Hepatocyte (in vitro differentiated cells): ENCODE measurements at regions not wholly inside any gene's neighbourhood (a gene's known extent, or its start where the extent isn't known, plus 50 kb on each side); places are given as distances from the start of the nearest gene placed in this dataset.

Source experiments
- DNase-seq: peaks from one replicate; pipeline ENCODE4 v3.0.0-alpha.2; 2016; ENCODE audit warnings: low spot score
- H2AFZ ChIP-seq: fragments of 200-600 bp; sonication (generic); 2 replicates; pipeline ENCODE4 v1.6.0; 2016; ENCODE audit warnings: antibody characterized with exemption, mild to moderate bottlenecking
- H3K27ac ChIP-seq: fragments of 200-600 bp; sonication (generic); 2 replicates; pipeline ENCODE4 v1.5.1; 2016; ENCODE audit warnings: mild to moderate bottlenecking
- H3K27me3 ChIP-seq: fragments of 200-600 bp; sonication (generic); 2 replicates; pipeline ENCODE4 v1.6.1; 2016
- H3K36me3 ChIP-seq: fragments of 200-600 bp; sonication (generic); replicated peaks from 2 replicates; pipeline ENCODE4 v1.5.1; 2016; ENCODE audit warnings: low read depth; ENCODE audit not compliant: insufficient read depth
- H3K4me1 ChIP-seq: fragments of 200-600 bp; sonication (generic); 2 replicates; pipeline ENCODE4 v1.5.1; 2016; ENCODE audit warnings: mild to moderate bottlenecking, moderate library complexity; ENCODE audit not compliant: insufficient read depth
- H3K4me2 ChIP-seq: fragments of 200-600 bp; sonication (generic); 2 replicates; pipeline ENCODE4 v1.6.0; 2016
- H3K4me3 ChIP-seq: fragments of 200-600 bp; sonication (generic); 2 replicates; pipeline ENCODE4 v1.5.1; 2016; ENCODE audit warnings: mild to moderate bottlenecking
- H3K79me2 ChIP-seq: fragments of 200-600 bp; sonication (generic); 2 replicates; pipeline ENCODE4 v1.6.0; 2017; ENCODE audit warnings: mild to moderate bottlenecking
- H3K9me2 ChIP-seq: fragments of 200-600 bp; sonication (generic); replicated peaks from 2 replicates; pipeline ENCODE4 v1.6.0; 2017; ENCODE audit warnings: mild to moderate bottlenecking; ENCODE audit not compliant: insufficient read depth
- H3K9me3 ChIP-seq: fragments of 200-600 bp; sonication (generic); 2 replicates; pipeline ENCODE4 v1.5.1; 2016; ENCODE audit warnings: low read depth, mild to moderate bottlenecking
- H4K20me1 ChIP-seq: fragments of 200-600 bp; sonication (generic); 2 replicates; pipeline ENCODE4 v1.6.0; 2016; ENCODE audit warnings: mild to moderate bottlenecking; ENCODE audit not compliant: insufficient read depth, poor library complexity, severe bottlenecking
- EZH2 ChIP-seq: fragments of 200-600 bp; sonication (generic); IDR thresholded peaks from 2 replicates; pipeline ENCODE4 v1.6.1; 2016; ENCODE audit warnings: antibody characterized with exemption, mild to moderate bottlenecking, borderline replicate concordance
- EZH2phosphoT487 ChIP-seq: fragments of 200-600 bp; sonication (generic); IDR thresholded peaks from one replicate; pipeline ENCODE4 v1.6.1; 2018; ENCODE audit warnings: antibody characterized with exemption, mild to moderate bottlenecking, low read depth, moderate library complexity; ENCODE audit not compliant: unreplicated experiment, severe bottlenecking
- WGBS: methylation state at CpG from one replicate; pipeline ENCODE4 v1.1.6; 2016; ENCODE audit warnings: low lambda C conversion rate; ENCODE audit errors: missing lambda C conversion rate; 5-methylcytosine and 5-hydroxymethylcytosine counted together
- TF ChIP-seq, protein P1 (sequence below): fragments of 200-600 bp; sonication (generic); IDR thresholded peaks from 2 replicates; pipeline ENCODE4 v1.5.1; 2016; ENCODE audit warnings: antibody characterized with exemption, mild to moderate bottlenecking; ENCODE audit not compliant: poor library complexity

DNA sequence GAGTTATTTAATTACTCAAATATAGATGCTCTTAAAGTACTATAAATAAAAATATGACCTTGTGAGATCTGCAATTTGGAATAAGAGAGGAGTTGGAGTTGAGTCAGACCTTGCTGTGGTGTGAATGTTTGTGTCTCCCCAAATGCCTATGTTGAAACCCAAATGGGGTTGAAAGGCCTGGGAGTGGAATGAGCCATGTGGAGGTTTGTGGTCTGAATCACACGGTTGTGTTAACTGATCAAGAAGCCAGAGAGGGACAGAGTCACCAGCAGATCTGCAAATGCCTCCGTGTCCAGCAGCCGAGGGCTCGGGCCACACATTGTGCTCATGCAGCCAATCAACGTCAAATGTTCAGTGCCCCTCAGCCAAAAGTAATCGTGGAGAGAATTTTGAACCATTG lies 404.4 kb downstream of the ICE1 start:
- Histone ChIP-seq H3K36me3 (no peaks in the 10 kb centered on the region), H3K9me2 (no peaks in the 10 kb centered on the region), H3K4me2 (no peak overlapping the region), H3K27me3 (no peaks in the 10 kb centered on the region), H3K4me3 (no peak overlapping the region), H3K9me3 (no peaks in the 10 kb centered on the region), H4K20me1 (no peaks in the 10 kb centered on the region), H3K27ac (no peak overlapping the region), H3K4me1 (no peaks in the 10 kb centered on the region), H2AFZ (no peak overlapping the region), H3K79me2 (no peaks in the 10 kb centered on the region)
- no peak for TF ChIP-seq EZH2phosphoT487
- TF ChIP-seq, protein P1, sequence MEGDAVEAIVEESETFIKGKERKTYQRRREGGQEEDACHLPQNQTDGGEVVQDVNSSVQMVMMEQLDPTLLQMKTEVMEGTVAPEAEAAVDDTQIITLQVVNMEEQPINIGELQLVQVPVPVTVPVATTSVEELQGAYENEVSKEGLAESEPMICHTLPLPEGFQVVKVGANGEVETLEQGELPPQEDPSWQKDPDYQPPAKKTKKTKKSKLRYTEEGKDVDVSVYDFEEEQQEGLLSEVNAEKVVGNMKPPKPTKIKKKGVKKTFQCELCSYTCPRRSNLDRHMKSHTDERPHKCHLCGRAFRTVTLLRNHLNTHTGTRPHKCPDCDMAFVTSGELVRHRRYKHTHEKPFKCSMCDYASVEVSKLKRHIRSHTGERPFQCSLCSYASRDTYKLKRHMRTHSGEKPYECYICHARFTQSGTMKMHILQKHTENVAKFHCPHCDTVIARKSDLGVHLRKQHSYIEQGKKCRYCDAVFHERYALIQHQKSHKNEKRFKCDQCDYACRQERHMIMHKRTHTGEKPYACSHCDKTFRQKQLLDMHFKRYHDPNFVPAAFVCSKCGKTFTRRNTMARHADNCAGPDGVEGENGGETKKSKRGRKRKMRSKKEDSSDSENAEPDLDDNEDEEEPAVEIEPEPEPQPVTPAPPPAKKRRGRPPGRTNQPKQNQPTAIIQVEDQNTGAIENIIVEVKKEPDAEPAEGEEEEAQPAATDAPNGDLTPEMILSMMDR: no peak
- no peak for TF ChIP-seq EZH2
- 74% methylated on average over 6 of the region's 6 CpGs for WGBS
- no peak for DNase-seq

DNA sequence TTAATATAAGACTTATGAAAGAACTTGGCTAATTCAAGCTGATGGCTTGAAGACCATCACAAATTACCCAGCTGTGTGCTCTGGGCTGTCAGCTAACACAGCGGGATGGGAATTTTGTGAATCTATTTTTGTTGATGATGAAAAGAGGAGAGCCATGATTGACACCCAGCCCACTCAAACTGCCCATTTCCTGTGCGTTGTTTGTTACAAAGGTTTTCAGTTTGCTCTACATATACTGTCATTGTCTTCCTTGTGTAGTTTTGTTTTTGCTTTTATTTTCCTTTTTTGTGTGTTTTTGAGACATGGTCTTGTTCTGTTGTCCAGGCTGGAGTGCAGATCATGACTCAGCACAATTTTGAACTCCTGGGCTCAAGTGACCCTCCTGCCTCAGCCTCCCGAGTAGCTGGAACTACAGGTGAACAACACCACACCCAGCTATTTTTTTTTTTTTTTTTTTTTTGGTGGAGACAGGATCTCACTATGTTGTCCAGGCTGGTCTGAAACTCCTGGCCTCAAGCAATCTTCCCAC lies 400.3 kb downstream of the ICE1 start:
- Histone ChIP-seq H3K4me1 (no peaks in the 10 kb centered on the region), H3K4me2 (no peak overlapping the region), H3K9me3 (no peaks in the 10 kb centered on the region), H3K79me2 (no peaks in the 10 kb centered on the region), H2AFZ (no peak overlapping the region), H3K27ac (no peak overlapping the region), H3K9me2 (no peaks in the 10 kb centered on the region), H4K20me1 (no peaks in the 10 kb centered on the region), H3K4me3 (no peak overlapping the region), H3K27me3 (no peaks in the 10 kb centered on the region), H3K36me3 (no peaks in the 10 kb centered on the region)
- TF ChIP-seq EZH2: no peak
- TF ChIP-seq EZH2phosphoT487: no peak
- TF ChIP-seq, protein P1: no peak
- 85% methylated on average over 3 of the region's 3 CpGs for WGBS
- DNase-seq: no peak

DNA sequence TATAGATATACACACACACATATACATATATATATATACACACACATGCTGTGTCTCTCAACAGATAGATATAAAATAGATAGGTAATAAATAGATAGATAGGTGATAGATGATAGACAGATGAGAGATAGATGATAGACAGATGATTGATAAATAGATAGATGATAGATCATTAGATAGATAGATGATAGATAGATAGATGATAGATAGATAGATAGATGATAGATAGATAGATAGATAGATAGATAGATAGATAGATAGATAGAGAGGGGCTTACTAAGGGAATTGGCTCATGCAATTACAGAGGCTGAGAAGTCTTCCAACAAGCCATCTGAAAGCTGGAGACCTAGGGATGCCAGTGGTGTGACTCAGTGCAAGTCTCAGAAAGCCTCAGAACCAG lies 394.5 kb downstream of the ICE1 start:
- no peaks in the 10 kb centered on the region for H4K20me1 ChIP-seq
- H3K4me2 ChIP-seq: no peak overlapping the region
- no peak overlapping the region for H3K27ac ChIP-seq
- DNase-seq: no peak
- H2AFZ ChIP-seq: no peak overlapping the region
- no peaks in the 10 kb centered on the region for H3K36me3 ChIP-seq
- no peak overlapping the region for H3K4me3 ChIP-seq
- peaks cover 4% of the 10 kb centered on the region for H3K27me3 ChIP-seq
- H3K9me2 ChIP-seq: no peaks in the 10 kb centered on the region
- no peaks in the 10 kb centered on the region for H3K9me3 ChIP-seq
- H3K4me1 ChIP-seq: no peaks in the 10 kb centered on the region
- no peak for TF ChIP-seq EZH2
- TF ChIP-seq, protein P1: no peak
- H3K79me2 ChIP-seq: no peaks in the 10 kb centered on the region

DNA sequence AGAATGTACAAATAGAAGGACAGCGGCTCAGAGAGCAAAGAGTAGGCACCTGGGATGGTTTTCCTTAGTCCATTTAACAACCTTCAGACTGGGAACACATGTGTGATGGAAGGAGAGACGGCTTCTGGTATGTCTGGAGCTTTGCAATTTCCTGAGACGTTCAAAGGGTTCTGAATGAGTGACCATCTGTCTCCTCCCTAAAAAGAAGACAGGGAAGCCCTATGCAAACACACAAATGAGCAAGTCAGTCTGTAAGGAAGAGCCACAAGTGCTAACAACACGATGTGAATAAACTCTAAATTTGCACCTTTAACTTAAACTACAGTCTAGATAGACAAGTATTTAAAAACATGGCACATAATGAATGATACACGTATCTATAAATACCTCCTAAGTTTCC lies 391.0 kb downstream of the ICE1 start:
- Histone ChIP-seq H2AFZ (no peak overlapping the region), H3K4me2 (no peak overlapping the region), H3K9me3 (no peaks in the 10 kb centered on the region), H3K36me3 (no peaks in the 10 kb centered on the region), H3K9me2 (no peaks in the 10 kb centered on the region), H4K20me1 (no peaks in the 10 kb centered on the region), H3K27me3 (peaks cover 4% of the 10 kb centered on the region), H3K4me3 (no peak overlapping the region), H3K27ac (no peak overlapping the region), H3K79me2 (no peaks in the 10 kb centered on the region), H3K4me1 (no peaks in the 10 kb centered on the region)
- WGBS: 60% methylated on average over 5 of the region's 5 CpGs
- DNase-seq: no peak
- TF ChIP-seq, protein P1: no peak
- TF ChIP-seq EZH2: no peak
- no peak for TF ChIP-seq EZH2phosphoT487
